ENCODE measurements at regions not wholly inside any gene's neighbourhood (a gene's known extent, or its start where the extent isn't known, plus 50 kb on each side); places are given as distances from the start of the nearest gene placed in this dataset.
"Not testable (repeated sequence)": the region's sequence is repeated elsewhere in the genome, so short reads cannot be mapped to it uniquely, and the experiment has no call there.

DNA sequence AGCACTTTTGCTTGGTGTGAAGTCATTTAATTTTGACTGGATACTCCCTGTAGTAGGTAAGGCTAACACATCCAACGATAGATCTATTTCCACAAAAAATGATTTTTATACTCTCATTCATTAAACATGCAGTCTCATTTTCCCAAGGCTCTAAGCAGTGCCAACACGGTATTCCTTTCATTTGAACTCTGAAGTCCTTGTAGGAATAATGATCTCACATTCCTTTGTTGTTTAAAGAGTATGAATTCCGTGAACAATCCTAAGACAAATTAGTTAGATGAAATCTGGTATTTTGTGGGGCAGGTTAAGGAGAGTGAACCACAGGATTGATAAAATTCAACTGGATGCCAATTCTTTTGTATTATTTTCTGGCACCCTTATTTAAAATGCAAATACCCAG, 66.6 kb downstream of the LACC1 start:
- H3K4me1 ChIP-seq (ENCODE audit: control insufficient read depth, insufficient read depth, low read length): no peaks in the 10 kb centered on the region
- no peak overlapping the region for H3K9ac ChIP-seq (ENCODE audit: low read length)
- H3K27me3 ChIP-seq (ENCODE audit: control insufficient read depth, insufficient read depth, low read length): no peaks in the 10 kb centered on the region
- H3K27ac ChIP-seq (ENCODE audit: low read depth, low read length): no peak overlapping the region
- H3K4me3 ChIP-seq (ENCODE audit: low read length): no peak overlapping the region
- no peaks in the 10 kb centered on the region for H3K36me3 ChIP-seq (ENCODE audit: control insufficient read depth, insufficient read depth, low read length)

DNA sequence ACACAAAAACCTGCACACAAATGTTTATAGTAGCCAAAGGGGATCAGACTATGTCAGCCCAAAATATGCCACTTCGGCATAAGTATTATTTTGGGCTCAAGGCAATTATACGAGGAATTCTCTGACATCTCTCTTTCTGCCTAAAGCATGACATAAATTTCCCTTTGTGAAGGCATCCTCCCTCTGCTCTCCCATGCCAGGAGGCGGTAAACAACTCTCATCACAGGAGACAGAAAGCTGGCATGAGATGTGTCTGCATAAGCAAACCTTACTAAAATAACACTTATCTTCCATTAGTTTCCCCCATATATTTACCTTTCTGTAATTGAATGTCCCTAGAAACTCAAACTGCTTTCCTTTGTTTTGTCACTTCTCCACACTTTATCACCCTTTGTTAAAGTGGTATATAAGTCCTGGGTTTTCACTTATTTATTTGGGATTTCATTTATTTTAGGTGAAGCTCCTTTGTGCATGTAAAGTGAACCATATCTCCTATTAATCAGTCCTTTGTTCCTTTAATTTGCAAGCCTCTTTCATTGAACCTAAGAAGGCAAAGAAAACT, 68.3 kb downstream of the LACC1 start:
- no peaks in the 10 kb centered on the region for H3K4me1 ChIP-seq (ENCODE audit: control insufficient read depth, insufficient read depth, low read length)
- H3K27ac ChIP-seq (ENCODE audit: low read depth, low read length): no peak overlapping the region
- H3K9ac ChIP-seq (ENCODE audit: low read length): no peak overlapping the region
- H3K4me3 ChIP-seq (ENCODE audit: low read length): no peak overlapping the region
- no peaks in the 10 kb centered on the region for H3K27me3 ChIP-seq (ENCODE audit: control insufficient read depth, insufficient read depth, low read length)
- no peaks in the 10 kb centered on the region for H3K36me3 ChIP-seq (ENCODE audit: control insufficient read depth, insufficient read depth, low read length)

DNA sequence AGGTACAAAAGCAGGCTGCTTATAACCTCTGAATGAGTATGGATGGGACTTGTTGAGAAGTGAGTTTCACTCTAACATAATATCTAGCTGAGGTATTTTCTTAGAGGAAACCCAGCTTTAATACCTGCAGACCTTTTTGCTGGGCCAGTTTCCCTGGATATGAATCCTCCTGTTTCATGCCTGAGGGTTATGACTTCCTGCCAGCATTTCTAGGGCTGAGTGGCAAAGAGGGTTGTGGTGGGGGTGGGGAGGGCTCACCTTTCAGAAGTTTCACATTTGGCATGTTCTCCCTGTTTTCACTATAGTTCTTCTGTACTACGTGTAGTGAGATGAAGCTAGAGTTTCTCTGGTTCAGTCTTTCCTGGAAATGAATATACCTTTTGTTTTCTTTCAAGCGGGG, 73.7 kb downstream of the LACC1 start:
- no peaks in the 10 kb centered on the region for H3K27me3 ChIP-seq (ENCODE audit: control insufficient read depth, insufficient read depth, low read length)
- no peak overlapping the region for H3K4me3 ChIP-seq (ENCODE audit: low read length)
- no peak overlapping the region for H3K27ac ChIP-seq (ENCODE audit: low read depth, low read length)
- H3K4me1 ChIP-seq (ENCODE audit: control insufficient read depth, insufficient read depth, low read length): no peaks in the 10 kb centered on the region
- no peak overlapping the region for H3K9ac ChIP-seq (ENCODE audit: low read length)
- H3K36me3 ChIP-seq (ENCODE audit: control insufficient read depth, insufficient read depth, low read length): no peaks in the 10 kb centered on the region

DNA sequence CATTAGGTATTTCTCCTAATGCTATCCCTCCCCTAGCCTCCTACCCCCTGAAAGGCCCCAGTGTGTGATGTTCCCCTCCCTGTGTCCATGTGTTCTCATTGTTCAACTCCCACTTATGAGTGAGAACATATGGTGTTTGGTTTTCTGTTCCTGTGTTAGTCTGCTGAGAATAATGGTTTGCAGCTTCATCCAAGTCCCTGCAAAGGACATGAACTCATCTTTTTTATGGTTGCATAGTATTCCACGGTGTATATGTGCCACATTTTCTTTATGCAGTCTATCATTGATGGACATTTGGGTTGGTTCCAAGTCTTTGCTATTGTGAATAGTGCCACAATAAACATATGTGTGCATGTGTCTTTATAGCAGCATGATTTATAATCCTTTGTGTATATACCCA, 77.3 kb downstream of the LACC1 start:
- not testable (repeated sequence) for H3K27me3 ChIP-seq (ENCODE audit: control insufficient read depth, insufficient read depth, low read length); H3K9ac ChIP-seq (ENCODE audit: low read length); H3K4me1 ChIP-seq (ENCODE audit: control insufficient read depth, insufficient read depth, low read length); H3K4me3 ChIP-seq (ENCODE audit: low read length); H3K36me3 ChIP-seq (ENCODE audit: control insufficient read depth, insufficient read depth, low read length); H3K27ac ChIP-seq (ENCODE audit: low read depth, low read length)

DNA sequence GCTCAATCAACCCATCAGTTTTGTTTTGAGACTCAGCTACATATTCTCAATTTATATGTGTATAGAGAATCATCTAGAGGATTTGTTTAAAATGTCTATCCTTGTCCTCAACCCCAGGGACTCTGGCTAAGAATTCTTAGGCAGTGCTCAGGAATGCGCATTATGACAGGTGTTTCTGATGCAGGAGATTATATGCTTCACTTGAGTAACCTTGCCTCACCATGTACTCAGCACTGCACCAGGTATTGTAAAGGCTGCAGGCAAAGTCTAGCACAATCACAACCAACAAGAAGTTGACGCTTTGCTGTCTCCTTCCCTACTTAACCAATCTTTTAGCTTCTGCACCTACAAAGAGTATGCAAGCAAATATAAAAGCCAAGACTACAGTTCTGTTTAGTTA, 79.6 kb downstream of the LACC1 start:
- H3K36me3 ChIP-seq (ENCODE audit: control insufficient read depth, insufficient read depth, low read length): no peaks in the 10 kb centered on the region
- H3K4me1 ChIP-seq (ENCODE audit: control insufficient read depth, insufficient read depth, low read length): no peaks in the 10 kb centered on the region
- no peak overlapping the region for H3K4me3 ChIP-seq (ENCODE audit: low read length)
- H3K9ac ChIP-seq (ENCODE audit: low read length): no peak overlapping the region
- no peak overlapping the region for H3K27ac ChIP-seq (ENCODE audit: low read depth, low read length)
- no peaks in the 10 kb centered on the region for H3K27me3 ChIP-seq (ENCODE audit: control insufficient read depth, insufficient read depth, low read length)

DNA sequence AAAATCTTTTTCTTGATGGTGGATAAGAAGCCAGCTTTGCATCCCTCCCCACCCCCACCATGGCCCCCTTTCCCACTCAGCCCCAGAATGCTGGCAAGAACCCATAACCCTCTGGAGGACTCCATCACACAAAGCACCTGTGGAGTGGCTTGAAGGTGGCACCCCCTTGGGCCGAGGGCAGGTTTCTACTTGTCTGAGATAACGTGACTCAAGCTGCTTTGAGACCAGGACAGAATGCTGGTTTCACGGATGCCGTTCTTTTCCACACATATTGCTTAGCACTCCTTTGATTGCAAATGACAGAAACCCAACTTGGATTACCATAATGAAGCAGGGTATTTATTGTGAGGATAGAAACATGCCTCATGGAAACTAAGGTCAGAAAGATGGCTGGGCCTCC, 82.2 kb downstream of the LACC1 start:
- H3K4me3 ChIP-seq (ENCODE audit: low read length): no peak overlapping the region
- no peaks in the 10 kb centered on the region for H3K36me3 ChIP-seq (ENCODE audit: control insufficient read depth, insufficient read depth, low read length)
- H3K9ac ChIP-seq (ENCODE audit: low read length): no peak overlapping the region
- H3K27ac ChIP-seq (ENCODE audit: low read depth, low read length): no peak overlapping the region
- no peaks in the 10 kb centered on the region for H3K27me3 ChIP-seq (ENCODE audit: control insufficient read depth, insufficient read depth, low read length)
- H3K4me1 ChIP-seq (ENCODE audit: control insufficient read depth, insufficient read depth, low read length): no peaks in the 10 kb centered on the region

DNA sequence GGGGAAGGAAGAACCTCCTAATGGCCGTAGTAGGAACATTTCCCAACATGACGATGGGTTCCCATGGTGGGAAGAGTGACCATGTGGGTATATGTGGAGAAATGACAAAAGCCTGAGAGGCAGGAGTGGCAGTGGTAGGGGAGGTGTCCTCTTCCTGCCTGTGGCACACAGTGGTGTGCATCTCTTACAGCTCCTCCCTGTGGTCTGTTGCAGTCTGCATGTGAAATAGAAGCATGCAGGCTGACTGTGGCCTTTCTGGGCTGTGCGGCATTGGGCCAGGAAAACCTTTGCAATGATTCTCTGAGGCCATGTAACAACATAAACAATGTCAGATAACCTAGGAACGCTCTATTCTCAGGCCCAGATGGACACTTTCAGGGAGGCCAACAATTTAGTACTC, 84.0 kb downstream of the LACC1 start:
- no peak overlapping the region for H3K4me3 ChIP-seq (ENCODE audit: low read length)
- H3K36me3 ChIP-seq (ENCODE audit: control insufficient read depth, insufficient read depth, low read length): no peaks in the 10 kb centered on the region
- no peak overlapping the region for H3K27ac ChIP-seq (ENCODE audit: low read depth, low read length)
- no peaks in the 10 kb centered on the region for H3K27me3 ChIP-seq (ENCODE audit: control insufficient read depth, insufficient read depth, low read length)
- H3K4me1 ChIP-seq (ENCODE audit: control insufficient read depth, insufficient read depth, low read length): no peaks in the 10 kb centered on the region
- no peak overlapping the region for H3K9ac ChIP-seq (ENCODE audit: low read length)

DNA sequence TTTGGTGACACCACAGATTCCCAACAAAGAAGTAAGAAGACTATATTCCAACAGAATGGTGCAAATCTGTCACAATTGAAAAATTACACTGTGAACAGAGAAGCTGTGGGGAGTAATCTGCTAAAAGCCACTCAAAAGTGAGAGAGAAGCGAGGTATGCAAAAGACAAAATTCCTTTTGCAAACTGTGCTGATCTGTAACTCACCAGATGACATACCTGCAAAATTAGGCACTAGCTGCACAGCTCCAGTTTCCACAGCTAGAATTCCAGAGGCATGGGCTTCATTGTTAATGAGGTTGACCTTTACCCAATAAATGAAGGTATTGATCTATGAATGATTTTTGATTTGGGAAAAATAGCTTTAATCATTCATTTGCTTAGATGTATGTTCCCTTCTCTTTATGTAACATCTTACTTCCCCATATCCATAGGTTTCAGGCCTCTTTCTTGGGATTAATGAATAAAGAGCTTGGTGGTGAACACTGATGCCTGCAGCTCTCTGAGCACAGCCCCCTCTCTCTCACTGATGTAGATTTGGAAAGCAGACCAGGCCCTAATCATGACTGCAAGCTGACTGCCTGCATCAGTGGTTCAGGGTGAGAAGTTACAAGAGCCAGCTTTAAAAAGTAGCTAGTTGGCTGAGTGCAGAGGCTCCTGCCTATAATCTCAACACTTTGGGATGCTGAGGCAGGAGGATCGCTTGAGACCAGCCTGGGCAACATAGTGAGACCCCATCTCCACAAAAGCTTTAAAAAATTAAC, 85.2 kb downstream of the LACC1 start:
- no peaks in the 10 kb centered on the region for H3K36me3 ChIP-seq (ENCODE audit: control insufficient read depth, insufficient read depth, low read length)
- no peaks in the 10 kb centered on the region for H3K4me1 ChIP-seq (ENCODE audit: control insufficient read depth, insufficient read depth, low read length)
- no peaks in the 10 kb centered on the region for H3K27me3 ChIP-seq (ENCODE audit: control insufficient read depth, insufficient read depth, low read length)
- H3K9ac ChIP-seq (ENCODE audit: low read length): no peak overlapping the region
- no peak overlapping the region for H3K27ac ChIP-seq (ENCODE audit: low read depth, low read length)
- no peak overlapping the region for H3K4me3 ChIP-seq (ENCODE audit: low read length)

DNA sequence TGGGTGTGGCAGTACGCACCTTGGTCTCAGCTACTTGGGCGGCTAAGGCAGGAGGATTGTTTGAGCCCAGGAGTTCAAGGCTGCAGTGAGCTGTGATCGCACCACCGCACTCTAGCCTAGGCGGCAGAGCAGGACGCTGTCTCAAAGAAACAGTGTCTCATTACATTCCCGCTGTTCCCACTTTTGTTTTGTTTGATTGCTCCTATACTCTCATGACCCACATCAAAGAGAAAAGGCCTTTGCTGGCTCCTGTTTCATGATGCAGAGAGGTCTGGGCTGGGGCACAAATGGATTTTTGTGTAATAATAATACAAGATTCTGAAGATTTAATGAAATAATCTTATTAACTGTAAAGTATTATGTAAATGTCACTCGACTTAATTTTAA, 85.7 kb downstream of the LACC1 start:
- Histone ChIP-seq H3K9ac (ENCODE audit: low read length) (no peak overlapping the region), H3K4me1 (ENCODE audit: control insufficient read depth, insufficient read depth, low read length) (no peaks in the 10 kb centered on the region), H3K27me3 (ENCODE audit: control insufficient read depth, insufficient read depth, low read length) (no peaks in the 10 kb centered on the region), H3K4me3 (ENCODE audit: low read length) (no peak overlapping the region), H3K36me3 (ENCODE audit: control insufficient read depth, insufficient read depth, low read length) (no peaks in the 10 kb centered on the region), H3K27ac (ENCODE audit: low read depth, low read length) (no peak overlapping the region)

DNA sequence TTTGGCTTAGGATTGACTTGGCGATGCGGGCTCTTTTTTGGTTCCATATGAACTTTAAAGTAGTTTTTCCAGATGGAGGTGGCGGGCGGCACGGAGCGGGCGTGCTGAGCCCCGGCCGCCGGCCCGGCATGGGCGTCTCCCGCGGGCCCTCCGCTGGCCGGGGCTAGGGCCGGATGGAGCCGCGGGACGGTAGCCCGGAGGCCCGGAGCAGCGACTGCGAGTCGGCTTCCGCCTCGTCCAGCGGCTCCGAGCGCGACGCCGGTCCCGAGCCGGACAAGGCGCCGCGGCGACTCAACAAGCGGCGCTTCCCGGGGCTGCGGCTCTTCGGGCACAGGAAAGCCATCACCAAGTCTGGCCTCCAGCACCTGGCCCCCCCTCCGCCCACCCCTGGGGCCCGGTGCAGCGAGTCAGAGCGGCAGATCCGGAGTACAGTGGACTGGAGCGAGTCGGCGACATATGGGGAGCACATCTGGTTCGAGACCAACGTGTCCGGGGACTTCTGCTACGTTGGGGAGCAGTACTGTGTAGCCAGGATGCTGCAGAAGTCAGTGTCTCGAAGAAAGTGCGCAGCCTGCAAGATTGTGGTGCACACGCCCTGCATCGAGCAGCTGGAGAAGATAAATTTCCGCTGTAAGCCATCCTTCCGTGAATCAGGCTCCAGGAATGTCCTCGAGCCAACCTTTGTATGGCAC, 88.7 kb downstream of the LACC1 start:
- not testable (repeated sequence) for H3K4me1 ChIP-seq (ENCODE audit: control insufficient read depth, insufficient read depth, low read length); H3K4me3 ChIP-seq (ENCODE audit: low read length); H3K9ac ChIP-seq (ENCODE audit: low read length); H3K27me3 ChIP-seq (ENCODE audit: control insufficient read depth, insufficient read depth, low read length); H3K27ac ChIP-seq (ENCODE audit: low read depth, low read length); H3K36me3 ChIP-seq (ENCODE audit: control insufficient read depth, insufficient read depth, low read length)

DNA sequence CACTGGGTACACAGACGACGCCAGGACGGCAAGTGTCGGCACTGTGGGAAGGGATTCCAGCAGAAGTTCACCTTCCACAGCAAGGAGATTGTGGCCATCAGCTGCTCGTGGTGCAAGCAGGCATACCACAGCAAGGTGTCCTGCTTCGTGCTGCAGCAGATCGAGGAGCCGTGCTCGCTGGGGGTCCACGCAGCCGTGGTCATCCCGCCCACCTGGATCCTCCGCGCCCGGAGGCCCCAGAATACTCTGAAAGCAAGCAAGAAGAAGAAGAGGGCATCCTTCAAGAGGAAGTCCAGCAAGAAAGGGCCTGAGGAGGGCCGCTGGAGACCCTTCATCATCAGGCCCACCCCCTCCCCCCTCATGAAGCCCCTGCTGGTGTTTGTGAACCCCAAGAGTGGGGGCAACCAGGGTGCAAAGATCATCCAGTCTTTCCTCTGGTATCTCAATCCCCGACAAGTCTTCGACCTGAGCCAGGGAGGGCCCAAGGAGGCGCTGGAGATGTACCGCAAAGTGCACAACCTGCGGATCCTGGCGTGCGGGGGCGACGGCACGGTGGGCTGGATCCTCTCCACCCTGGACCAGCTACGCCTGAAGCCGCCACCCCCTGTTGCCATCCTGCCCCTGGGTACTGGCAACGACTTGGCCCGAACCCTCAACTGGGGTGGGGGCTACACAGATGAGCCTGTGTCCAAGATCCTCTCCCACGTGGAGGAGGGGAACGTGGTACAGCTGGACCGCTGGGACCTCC, 89.4 kb downstream of the LACC1 start:
- not testable (repeated sequence) for H3K9ac ChIP-seq (ENCODE audit: low read length); H3K27me3 ChIP-seq (ENCODE audit: control insufficient read depth, insufficient read depth, low read length); H3K4me3 ChIP-seq (ENCODE audit: low read length); H3K27ac ChIP-seq (ENCODE audit: low read depth, low read length); H3K36me3 ChIP-seq (ENCODE audit: control insufficient read depth, insufficient read depth, low read length); H3K4me1 ChIP-seq (ENCODE audit: control insufficient read depth, insufficient read depth, low read length)

DNA sequence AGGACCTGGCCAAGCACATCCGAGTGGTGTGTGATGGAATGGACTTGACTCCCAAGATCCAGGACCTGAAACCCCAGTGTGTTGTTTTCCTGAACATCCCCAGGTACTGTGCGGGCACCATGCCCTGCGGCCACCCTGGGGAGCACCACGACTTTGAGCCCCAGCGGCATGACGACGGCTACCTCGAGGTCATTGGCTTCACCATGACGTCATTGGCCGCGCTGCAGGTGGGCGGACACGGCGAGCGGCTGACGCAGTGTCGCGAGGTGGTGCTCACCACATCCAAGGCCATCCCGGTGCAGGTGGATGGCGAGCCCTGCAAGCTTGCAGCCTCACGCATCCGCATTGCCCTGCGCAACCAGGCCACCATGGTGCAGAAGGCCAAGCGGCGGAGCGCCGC, 90.2 kb downstream of the LACC1 start:
- not testable (repeated sequence) for H3K4me1 ChIP-seq (ENCODE audit: control insufficient read depth, insufficient read depth, low read length); H3K27me3 ChIP-seq (ENCODE audit: control insufficient read depth, insufficient read depth, low read length)

More for the DNA sequence above, 90.2 kb downstream of the LACC1 start:
- H3K9ac ChIP-seq (ENCODE audit: low read length); H3K4me3 ChIP-seq (ENCODE audit: low read length); H3K36me3 ChIP-seq (ENCODE audit: control insufficient read depth, insufficient read depth, low read length); H3K27ac ChIP-seq (ENCODE audit: low read depth, low read length): not testable (repeated sequence)

All from rectal smooth muscle tissue (tissue), 1 donor.